HepG2 (cell line): ENCODE measurements at regions not wholly inside any gene's neighbourhood (a gene's known extent, or its start where the extent isn't known, plus 50 kb on each side); places are given as distances from the start of the nearest gene placed in this dataset.

Experiments used
- ATAC-seq: fragments of 200-7000 bp; cut with Tn5 transposase; 3 replicates; pipeline ENCODE4 v1.9.1; 2020; ENCODE audit warnings: mild to moderate bottlenecking, moderate library complexity
- BruUV-seq: library from RNA; stranded (reverse); fragments of 400-500 nt; replicated peaks from 2 replicates; lab custom pipeline; 2021; lab: Mats Ljungman, UMichigan
- CTCF ChIA-PET: fragments of 300-600 bp; formaldehyde crosslinking; extraction: SDS; loops from one replicate; lab custom pipeline; 2021; ENCODE audit warnings: low total read pairs, inconsistent platforms, low intra/inter-chr PET ratio; lab: Yijun Ruan, JAX
- POLR2A ChIA-PET: fragments of 350-600 bp; sonication (Branson Sonifier 250); formaldehyde crosslinking; loops from one replicate; lab custom pipeline; 2020; ENCODE audit warnings: antibody characterized with exemption, inconsistent platforms; lab: Yijun Ruan, JAX
- DNase-seq: peaks from one replicate; pipeline ENCODE4 v3.0.0-alpha.2; 2015; ENCODE audit warnings: low spot score
- FAIRE-seq: peaks from 3 replicates; lab custom pipeline; 2011; peaks lifted over from hg19 to GRCh38; lab: Jason Lieb, UNC
- H2AFZ ChIP-seq: one replicate; pipeline ENCODE4 v1.6.1; 2011; ENCODE audit warnings: low read length, inconsistent platforms
- H3K27ac ChIP-seq: fragments of 300-600 bp; 3 replicates; pipeline ENCODE4 v1.8.0; 2011; ENCODE audit warnings: mixed run types, mild to moderate bottlenecking, mixed read lengths, low read length, inconsistent platforms; ENCODE audit not compliant: insufficient read depth; ENCODE audit errors: extremely low read length
- H3K27me3 ChIP-seq, 2 experiments: fragments of 200-600 bp in 1 of 2; 2 replicates in 1 of 2; 3 replicates in 1 of 2; pipeline versions ENCODE4 v1.6.0 to v1.8.0; 2011; ENCODE audit warnings: low read length in 2 of 2, mild to moderate bottlenecking in 2 of 2, moderate library complexity in 2 of 2, inconsistent platforms in 1 of 2; ENCODE audit not compliant: insufficient read depth in 2 of 2, control insufficient read depth in 1 of 2
- H3K36me3 ChIP-seq, 2 experiments: fragments of 200-600 bp in 1 of 2; replicated peaks in 1 of 2; 2 replicates in 1 of 2; 3 replicates in 1 of 2; pipeline versions ENCODE4 v1.5.1 to v1.8.0; 2011; ENCODE audit warnings: low read length in 2 of 2, inconsistent platforms in 1 of 2; ENCODE audit not compliant: insufficient read depth in 2 of 2, control insufficient read depth in 1 of 2
- H3K4me1 ChIP-seq: 2 replicates; pipeline ENCODE4 v1.5.1; 2012; ENCODE audit warnings: low read length, inconsistent platforms; ENCODE audit not compliant: insufficient read depth
- H3K4me2 ChIP-seq: 2 replicates; pipeline ENCODE4 v1.6.0; 2011; ENCODE audit warnings: low read depth, low read length, inconsistent platforms
- H3K4me3 ChIP-seq, 3 experiments: fragments of 200-600 bp in 1 of 3; sonication (generic), shearing (Covaris generic) in 1 of 3; replicated peaks in 1 of 3; 2 replicates each; pipeline ENCODE4 v1.5.1; 2011 to 2016; ENCODE audit warnings: low read length in 3 of 3, inconsistent platforms in 2 of 3, low read depth in 2 of 3, mild to moderate bottlenecking in 2 of 3, control low read depth in 1 of 3, mixed read lengths in 1 of 3; ENCODE audit not compliant: insufficient read depth in 1 of 3
- H3K79me2 ChIP-seq: one replicate; pipeline ENCODE4 v1.6.1; 2011; ENCODE audit warnings: low read length, inconsistent platforms; ENCODE audit not compliant: insufficient read depth
- H3K9ac ChIP-seq: 2 replicates; pipeline ENCODE4 v1.6.0; 2011; ENCODE audit warnings: mild to moderate bottlenecking, low read depth, low read length, inconsistent platforms; ENCODE audit not compliant: insufficient read depth
- H3K9me3 ChIP-seq: 2 replicates; pipeline ENCODE4 v1.5.1; 2012; ENCODE audit warnings: mild to moderate bottlenecking, low read length
- H4K20me1 ChIP-seq: 2 replicates; pipeline ENCODE4 v1.6.0; 2011; ENCODE audit warnings: inconsistent platforms, mild to moderate bottlenecking, low read length, moderate library complexity; ENCODE audit not compliant: insufficient read depth
- MAFF ChIP-seq: IDR thresholded peaks from 2 replicates; pipeline ENCODE4 v1.6.1; 2011; ENCODE audit warnings: low read depth, low read length, improper control_type of control experiment
- MAFG ChIP-seq: sonication (generic); formaldehyde crosslinking; IDR thresholded peaks from 2 replicates; pipeline ENCODE4 v1.5.1; 2020; ENCODE audit warnings: mild to moderate bottlenecking, missing genetic modification reagents
- MAFK ChIP-seq, 2 experiments: IDR thresholded peaks in 1 of 2; conservative IDR thresholded peaks in 1 of 2; 2 replicates each; pipeline ENCODE4 v1.6.1; 2011; ENCODE audit warnings: improper control_type of control experiment in 2 of 2, low read length in 2 of 2
- MED8 ChIP-seq: sonication (generic); formaldehyde crosslinking; IDR thresholded peaks from 2 replicates; pipeline ENCODE4 v1.8.1; 2023; ENCODE audit warnings: mild to moderate bottlenecking, missing genetic modification reagents; ENCODE audit not compliant: insufficient replicate concordance
- NFE2 ChIP-seq: sonication (generic); formaldehyde crosslinking; IDR thresholded peaks from 2 replicates; pipeline ENCODE4 v1.4.0; 2020; ENCODE audit warnings: missing genetic modification reagents
- NFE2L2 ChIP-seq: fragments of 150-350 bp; IDR thresholded peaks from 2 replicates; pipeline ENCODE4 v1.6.1; 2014; ENCODE audit warnings: low read length
- NR1H2 ChIP-seq: sonication (generic); formaldehyde crosslinking; IDR thresholded peaks from 2 replicates; pipeline ENCODE4 v1.8.1; 2022; ENCODE audit warnings: low read depth, missing genetic modification reagents, borderline replicate concordance
- PHF8 ChIP-seq: sonication (generic); formaldehyde crosslinking; IDR thresholded peaks from 2 replicates; pipeline ENCODE4 v1.5.0; 2020; ENCODE audit warnings: missing genetic modification reagents
- SRSF1 ChIP-seq: fragments of 200-400 bp; formaldehyde crosslinking; optimal IDR thresholded peaks from 2 replicates; pipeline ENCODE3; 2017; ENCODE audit warnings: mild to moderate bottlenecking, low read depth, low read length, moderate library complexity
- ZFP90 ChIP-seq: sonication (generic); formaldehyde crosslinking; IDR thresholded peaks from 2 replicates; pipeline ENCODE4 v1.8.0; 2022; ENCODE audit warnings: missing genetic modification reagents, mild to moderate bottlenecking, inconsistent platforms, borderline replicate concordance
- ZNF230 ChIP-seq: sonication (generic); formaldehyde crosslinking; IDR thresholded peaks from 2 replicates; pipeline ENCODE4 v1.4.0; 2020; ENCODE audit warnings: mild to moderate bottlenecking, missing genetic modification reagents
- ZNF720 ChIP-seq: sonication (generic); formaldehyde crosslinking; IDR thresholded peaks from 2 replicates; pipeline ENCODE4 v1.4.0; 2020; ENCODE audit warnings: missing genetic modification reagents
- ZNF816 ChIP-seq: sonication (generic); formaldehyde crosslinking; IDR thresholded peaks from 2 replicates; pipeline ENCODE4 v1.8.0; 2022; ENCODE audit warnings: missing genetic modification reagents, mild to moderate bottlenecking, borderline replicate concordance
- WGBS: methylation state at CpG from one replicate; pipeline ENCODE4 v1.1.6; 2017; ENCODE audit warnings: low lambda C conversion rate; 5-methylcytosine and 5-hydroxymethylcytosine counted together
- in situ Hi-C: cut with HindIII; loops from 2 replicates; pipeline ENCODE4 v1.10.0; 2017; ENCODE audit warnings: low pct_unique_long_range_greater_than_20kb; ENCODE audit not compliant: extremely low pct_ligation_motif_present
- intact Hi-C: fragments of 100-400 bp; cut with micrococcal nuclease; formaldehyde crosslinking; loops from one replicate; pipeline ENCODE4 v1.10.0; 2022; ENCODE audit not compliant: unreplicated experiment
- TF ChIP-seq, protein P1 (sequence below): sonication (generic); formaldehyde crosslinking; IDR thresholded peaks from 2 replicates; pipeline ENCODE4 v1.8.1; 2023; ENCODE audit warnings: missing genetic modification reagents, mild to moderate bottlenecking, borderline replicate concordance

DNA sequence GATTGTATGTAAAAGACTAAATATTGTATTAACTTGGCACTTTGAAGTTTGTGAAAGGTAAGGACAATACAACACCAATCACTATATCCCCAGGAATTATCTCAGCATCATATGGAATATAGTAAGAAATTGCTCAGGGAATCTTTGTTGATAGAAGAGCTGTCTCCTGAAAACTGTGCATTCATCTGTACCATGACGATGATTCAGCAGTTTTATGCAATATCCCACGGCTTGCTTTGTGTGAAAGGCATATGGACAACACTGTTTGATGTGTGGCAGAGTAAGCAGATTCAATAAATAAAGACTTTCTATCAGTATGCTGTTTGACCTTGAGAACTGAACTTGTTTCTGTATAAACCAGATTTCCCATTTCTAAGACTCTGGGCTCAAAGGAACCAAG is 147.5 kb upstream of the PLN start:
- 4% methylated on average over 2 of the region's 2 CpGs for WGBS
- no peak overlapping the region for H3K9ac ChIP-seq

DNA sequence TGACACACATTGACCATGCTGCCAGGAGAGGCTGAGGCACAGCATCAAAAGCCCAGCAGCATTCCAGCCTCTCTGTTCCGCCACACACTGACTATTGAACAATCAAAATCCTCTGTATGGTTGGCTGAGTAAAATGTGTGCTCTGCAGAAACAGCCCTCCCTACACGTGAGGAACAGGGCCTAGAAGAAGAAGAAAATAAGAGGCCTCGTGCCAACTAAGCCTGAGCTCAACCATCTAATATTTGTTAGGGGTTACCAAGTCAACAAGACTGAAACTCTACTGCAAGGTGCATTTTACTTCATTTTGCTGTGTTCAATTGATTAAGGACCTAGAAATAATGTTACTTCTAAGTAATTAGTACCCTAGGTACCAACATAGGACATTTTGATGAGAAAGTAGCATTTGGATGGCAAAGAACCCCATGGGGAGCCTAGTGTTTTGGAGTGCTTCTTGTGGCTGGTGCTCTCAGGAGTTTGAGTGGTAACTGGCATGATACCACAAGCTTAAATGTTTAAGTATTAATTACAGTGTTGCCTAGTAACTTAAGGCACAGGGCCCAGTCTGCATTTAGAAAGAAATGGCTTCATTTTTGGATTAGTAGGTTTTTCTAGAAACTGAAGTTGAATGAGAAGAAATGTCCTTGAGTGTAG is 146.6 kb upstream of the PLN start:
- H3K4me3 ChIP-seq, result no peak overlapping the region
- H4K20me1 ChIP-seq, result no peaks in the 10 kb centered on the region
- H2AFZ ChIP-seq, result no peak overlapping the region
- TF ChIP-seq, protein P1, sequence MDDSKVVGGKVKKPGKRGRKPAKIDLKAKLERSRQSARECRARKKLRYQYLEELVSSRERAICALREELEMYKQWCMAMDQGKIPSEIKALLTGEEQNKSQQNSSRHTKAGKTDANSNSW (CRISPR knock-in tag), result no peak
- TF ChIP-seq ZNF230 (CRISPR knock-in tag), result no peak
- no peak for TF ChIP-seq ZNF816 (CRISPR knock-in tag)
- no peak for TF ChIP-seq SRSF1
- TF ChIP-seq MED8, result no peak
- no peak for TF ChIP-seq PHF8 (CRISPR knock-in tag)
- no peak for TF ChIP-seq ZNF720
- FAIRE-seq (no peak), DNase-seq (no peak), ATAC-seq (no peak)
- no peaks in the 10 kb centered on the region for H3K4me1 ChIP-seq
- H3K27ac ChIP-seq, result no peak overlapping the region
- no peak overlapping the region for H3K9ac ChIP-seq
- no peaks in the 10 kb centered on the region for H3K36me3 ChIP-seq
- BruUV-seq, result no TSS peak
- ChIA-PET POLR2A (no interaction called here), CTCF (no interaction called here)
- intact Hi-C loops, result no loop called here
- in situ Hi-C loops, result no loop called here
- WGBS, result 35% methylated on average over 3 of the region's 3 CpGs
- H3K27me3 ChIP-seq, result no peaks in the 10 kb centered on the region
- no peak overlapping the region for H3K4me2 ChIP-seq
- no peaks in the 10 kb centered on the region for H3K9me3 ChIP-seq
- H3K79me2 ChIP-seq, result no peaks in the 10 kb centered on the region

More for the DNA sequence above, 147.5 kb upstream of the PLN start:
- POLR2A ChIA-PET, result no interaction called here
- H4K20me1 ChIP-seq, result no peaks in the 10 kb centered on the region
- no peak overlapping the region for H2AFZ ChIP-seq
- no peak overlapping the region for H3K27ac ChIP-seq
- no peak overlapping the region for H3K4me3 ChIP-seq
- no peaks in the 10 kb centered on the region for H3K4me1 ChIP-seq
- no peaks in the 10 kb centered on the region for H3K9me3 ChIP-seq
- DNase-seq, result peak; percentile 8
- no peak for FAIRE-seq
- intact Hi-C loops, result no loop called here
- no peak overlapping the region for H3K4me2 ChIP-seq
- H3K27me3 ChIP-seq, result no peaks in the 10 kb centered on the region
- ATAC-seq, result no peak
- no peaks in the 10 kb centered on the region for H3K36me3 ChIP-seq
- CTCF ChIA-PET, result no interaction called here
- in situ Hi-C loops, result no loop called here
- TF ChIP-seq MAFG (0 out of 2 replicates have a peak, but pooled peaks have one; percentile 56), MAFF (peak; percentile 91), MAFK (conservative IDR thresholded peaks at IDR 0.05 in 1 of 2, IDR thresholded peaks at IDR 0.05 in 1 of 2; ENCODE audit: low read length in 2 of 2) (peak; percentile 94 to 95), ZFP90 (no peak), NR1H2 (no peak), NFE2 (CRISPR knock-in tag) (peak; percentile 88; the same call in 1 of the 2 replicates), NFE2L2 (peak; percentile 94)
- TF ChIP-seq, all 625 proteins: peak for 5
- no peaks in the 10 kb centered on the region for H3K79me2 ChIP-seq
- BruUV-seq, result no TSS peak
